ENCODE measurements at regions not wholly inside any gene's neighbourhood (a gene's known extent, or its start where the extent isn't known, plus 50 kb on each side); places are given as distances from the start of the nearest gene placed in this dataset.
"Not testable (repeated sequence)": the region's sequence is repeated elsewhere in the genome, so short reads cannot be mapped to it uniquely, and the experiment has no call there.

- DNase-seq (no peak), ATAC-seq (no peak)
- H3K27me3 Mint-ChIP-seq, result no peaks in the 10 kb centered on the region
- no peaks in the 10 kb centered on the region for H3K4me1 Mint-ChIP-seq
- peaks cover 7% of the 10 kb centered on the region for H3K9me3 Mint-ChIP-seq (ENCODE audit: low read depth)
- H3K36me3 Mint-ChIP-seq, result no peaks in the 10 kb centered on the region
- CTCF ChIA-PET, result no interaction called here
- H3K27ac Mint-ChIP-seq, result no peak overlapping the region
- H3K4me3 Mint-ChIP-seq, result no peak overlapping the region
Measured at GRCh38 chr3:21017115-21017852, 733.7 kb downstream of the ZNF385D start.

GRCh38 chr3:21013566-21013965 lies 737.4 kb downstream of the ZNF385D start:
- no peak for ATAC-seq
- Mint-ChIP-seq H3K9me3 (ENCODE audit: low read depth) (peaks cover 9% of the 10 kb centered on the region), H3K4me1 (no peaks in the 10 kb centered on the region), H3K27me3 (no peaks in the 10 kb centered on the region), H3K36me3 (no peaks in the 10 kb centered on the region), H3K4me3 (no peak overlapping the region), H3K27ac (no peak overlapping the region)
- CTCF ChIA-PET, result no interaction called here
- no peak for DNase-seq

- H3K36me3 Mint-ChIP-seq, result no peaks in the 10 kb centered on the region
- H3K9me3 Mint-ChIP-seq (ENCODE audit: low read depth), result peaks cover 5% of the 10 kb centered on the region
- CTCF ChIA-PET, result no interaction called here
- no peak overlapping the region for H3K4me3 Mint-ChIP-seq
- DNase-seq, result no peak
- ATAC-seq, result no peak
- no peaks in the 10 kb centered on the region for H3K27me3 Mint-ChIP-seq
- no peak overlapping the region for H3K27ac Mint-ChIP-seq
- no peaks in the 10 kb centered on the region for H3K4me1 Mint-ChIP-seq
Measured at GRCh38 chr3:20999661-21000060, 751.3 kb downstream of the ZNF385D start.

GRCh38 chr3:20997183-20997582 lies 753.8 kb downstream of the ZNF385D start:
- Mint-ChIP-seq H3K4me3 (no peak overlapping the region), H3K27ac (no peak overlapping the region), H3K27me3 (no peaks in the 10 kb centered on the region), H3K9me3 (ENCODE audit: low read depth) (peaks cover 3% of the 10 kb centered on the region), H3K4me1 (no peaks in the 10 kb centered on the region), H3K36me3 (no peaks in the 10 kb centered on the region)
- ATAC-seq (no peak), DNase-seq (no peak)
- CTCF ChIA-PET, result no interaction called here

- Mint-ChIP-seq H3K9me3 (ENCODE audit: low read depth) (peaks cover 7% of the 10 kb centered on the region), H3K36me3 (no peaks in the 10 kb centered on the region), H3K27me3 (no peaks in the 10 kb centered on the region), H3K4me3 (no peak overlapping the region), H3K27ac (no peak overlapping the region), H3K4me1 (no peaks in the 10 kb centered on the region)
- DNase-seq (no peak), ATAC-seq (no peak)
- CTCF ChIA-PET, result no interaction called here
Measured at GRCh38 chr3:20990896-20991295, 760.1 kb downstream of the ZNF385D start.

GRCh38 chr3:20989653-20990052 lies 761.4 kb downstream of the ZNF385D start:
- CTCF ChIA-PET; H3K4me3 Mint-ChIP-seq; H3K27me3 Mint-ChIP-seq; H3K9me3 Mint-ChIP-seq (ENCODE audit: low read depth); H3K36me3 Mint-ChIP-seq; H3K4me1 Mint-ChIP-seq; DNase-seq; H3K27ac Mint-ChIP-seq; ATAC-seq: not testable (repeated sequence)

- H3K27ac Mint-ChIP-seq, result no peak overlapping the region
- H3K27me3 Mint-ChIP-seq, result no peaks in the 10 kb centered on the region
- DNase-seq (no peak), ATAC-seq (no peak)
- no peak overlapping the region for H3K4me3 Mint-ChIP-seq
- H3K36me3 Mint-ChIP-seq, result no peaks in the 10 kb centered on the region
- H3K9me3 Mint-ChIP-seq (ENCODE audit: low read depth), result peaks cover 9% of the 10 kb centered on the region
- CTCF ChIA-PET, result no interaction called here
- no peaks in the 10 kb centered on the region for H3K4me1 Mint-ChIP-seq
Measured at GRCh38 chr3:20984594-20985205, 766.3 kb downstream of the ZNF385D start.

GRCh38 chr3:20975188-20975651 lies 775.8 kb downstream of the ZNF385D start:
- no peak overlapping the region for H3K4me3 Mint-ChIP-seq
- ATAC-seq (no peak), DNase-seq (no peak)
- no peaks in the 10 kb centered on the region for H3K27me3 Mint-ChIP-seq
- CTCF ChIA-PET, result no interaction called here
- no peaks in the 10 kb centered on the region for H3K4me1 Mint-ChIP-seq
- H3K9me3 Mint-ChIP-seq (ENCODE audit: low read depth), result peaks cover 2% of the 10 kb centered on the region
- no peak overlapping the region for H3K27ac Mint-ChIP-seq
- H3K36me3 Mint-ChIP-seq, result no peaks in the 10 kb centered on the region

- H3K27ac Mint-ChIP-seq, result no peak overlapping the region
- no peaks in the 10 kb centered on the region for H3K36me3 Mint-ChIP-seq
- no peak for ATAC-seq
- H3K27me3 Mint-ChIP-seq, result no peaks in the 10 kb centered on the region
- no peak for DNase-seq
- H3K4me1 Mint-ChIP-seq, result no peaks in the 10 kb centered on the region
- no peaks in the 10 kb centered on the region for H3K9me3 Mint-ChIP-seq (ENCODE audit: low read depth)
- CTCF ChIA-PET, result no interaction called here
- no peak overlapping the region for H3K4me3 Mint-ChIP-seq
Measured at GRCh38 chr3:20974396-20974795, 776.6 kb downstream of the ZNF385D start.

- DNase-seq; H3K36me3 Mint-ChIP-seq; H3K4me1 Mint-ChIP-seq; H3K9me3 Mint-ChIP-seq (ENCODE audit: low read depth); ATAC-seq; H3K27ac Mint-ChIP-seq; H3K4me3 Mint-ChIP-seq; H3K27me3 Mint-ChIP-seq; CTCF ChIA-PET: not testable (repeated sequence)
Measured at GRCh38 chr3:20970807-20971206, 780.2 kb downstream of the ZNF385D start.

GRCh38 chr3:20967485-20967884 lies 781.5 kb upstream of the SGO1 start:
- ATAC-seq; H3K4me3 Mint-ChIP-seq; DNase-seq; H3K36me3 Mint-ChIP-seq; H3K27me3 Mint-ChIP-seq; H3K27ac Mint-ChIP-seq; CTCF ChIA-PET; H3K9me3 Mint-ChIP-seq (ENCODE audit: low read depth); H3K4me1 Mint-ChIP-seq: not testable (repeated sequence)

- Mint-ChIP-seq H3K27me3 (no peaks in the 10 kb centered on the region), H3K27ac (no peak overlapping the region), H3K4me3 (no peak overlapping the region), H3K4me1 (no peaks in the 10 kb centered on the region), H3K9me3 (ENCODE audit: low read depth) (no peaks in the 10 kb centered on the region), H3K36me3 (no peaks in the 10 kb centered on the region)
- DNase-seq (no peak), ATAC-seq (no peak)
- CTCF ChIA-PET, result no interaction called here
Measured at GRCh38 chr3:20958161-20958560, 772.2 kb upstream of the SGO1 start.

- no peaks in the 10 kb centered on the region for H3K36me3 Mint-ChIP-seq
- peaks cover 10% of the 10 kb centered on the region for H3K9me3 Mint-ChIP-seq (ENCODE audit: low read depth)
- CTCF ChIA-PET, result no interaction called here
Measured at GRCh38 chr3:20945892-20946291, 759.9 kb upstream of the SGO1 start.

GRCh38 chr3:20935791-20936190 lies 749.8 kb upstream of the SGO1 start:
- no peak overlapping the region for H3K27ac Mint-ChIP-seq
- CTCF ChIA-PET, result no interaction called here
- H3K9me3 Mint-ChIP-seq (ENCODE audit: low read depth), result peaks cover 7% of the 10 kb centered on the region
- ATAC-seq (no peak), DNase-seq (no peak)
- no peaks in the 10 kb centered on the region for H3K4me1 Mint-ChIP-seq
- H3K27me3 Mint-ChIP-seq, result no peaks in the 10 kb centered on the region
- no peak overlapping the region for H3K4me3 Mint-ChIP-seq
- no peaks in the 10 kb centered on the region for H3K36me3 Mint-ChIP-seq

More at GRCh38 chr3:20945892-20946291, 759.9 kb upstream of the SGO1 start:
- Mint-ChIP-seq H3K4me1 (no peaks in the 10 kb centered on the region), H3K27ac (no peak overlapping the region), H3K4me3 (no peak overlapping the region), H3K27me3 (no peaks in the 10 kb centered on the region)
- DNase-seq, result no peak
- ATAC-seq, result no peak
